ENCODE measurements at regions not wholly inside any gene's neighbourhood (a gene's known extent, or its start where the extent isn't known, plus 50 kb on each side); places are given as distances from the start of the nearest gene placed in this dataset.

GRCh38 chr11:112519751-112520150 lies 259.1 kb upstream of the PLET1 start:
- Mint-ChIP-seq H3K9me3 (no peaks in the 10 kb centered on the region), H3K36me3 (ENCODE audit: low read depth) (no peaks in the 10 kb centered on the region), H3K4me3 (no peak overlapping the region)

GRCh38 chr11:112520354-112520753 lies 259.7 kb upstream of the PLET1 start:
- Mint-ChIP-seq H3K4me1 (no peaks in the 10 kb centered on the region), H3K9me3 (no peaks in the 10 kb centered on the region), H3K27me3 (peaks cover 3% of the 10 kb centered on the region), H3K4me3 (no peak overlapping the region), H3K36me3 (ENCODE audit: low read depth) (no peaks in the 10 kb centered on the region), H3K27ac (no peak overlapping the region)
- DNase-seq (no peak), ATAC-seq (ENCODE audit: low read depth) (no peak)
- ChIA-PET POLR2A (no interaction called here), CTCF (no interaction called here)
- no peak for TF ChIP-seq CTCF (IDR thresholded peaks at IDR 0.05)
- intact Hi-C loops (cut with micrococcal nuclease) = no loop called here

More at GRCh38 chr11:112519751-112520150, 259.1 kb upstream of the PLET1 start:
- no peak overlapping the region for H3K27ac Mint-ChIP-seq
- DNase-seq = no peak
- ChIA-PET POLR2A (no interaction called here), CTCF (no interaction called here)
- TF ChIP-seq CTCF (IDR thresholded peaks at IDR 0.05) = no peak
- no peaks in the 10 kb centered on the region for H3K4me1 Mint-ChIP-seq
- intact Hi-C loops (cut with micrococcal nuclease) = no loop called here
- no peak for ATAC-seq (ENCODE audit: low read depth)
- H3K27me3 Mint-ChIP-seq = peaks cover 3% of the 10 kb centered on the region

- intact Hi-C loops (cut with micrococcal nuclease) = no loop called here
- no peaks in the 10 kb centered on the region for H3K9me3 Mint-ChIP-seq
- ATAC-seq (ENCODE audit: low read depth) (no peak), DNase-seq (no peak)
- ChIA-PET POLR2A (no interaction called here), CTCF (no interaction called here)
- no peaks in the 10 kb centered on the region for H3K36me3 Mint-ChIP-seq (ENCODE audit: low read depth)
- no peak for TF ChIP-seq CTCF (IDR thresholded peaks at IDR 0.05)
- H3K27me3 Mint-ChIP-seq = peaks cover 6% of the 10 kb centered on the region
- no peak overlapping the region for H3K27ac Mint-ChIP-seq
- no peaks in the 10 kb centered on the region for H3K4me1 Mint-ChIP-seq
- no peak overlapping the region for H3K4me3 Mint-ChIP-seq
These were observed 261.9 kb upstream of the PLET1 start for GRCh38 chr11:112522536-112522935.

- Mint-ChIP-seq H3K27ac (no peak overlapping the region), H3K4me1 (no peaks in the 10 kb centered on the region), H3K4me3 (no peak overlapping the region), H3K9me3 (no peaks in the 10 kb centered on the region), H3K27me3 (peaks cover 6% of the 10 kb centered on the region), H3K36me3 (ENCODE audit: low read depth) (no peaks in the 10 kb centered on the region)
- POLR2A ChIA-PET = no interaction called here
- no peak for ATAC-seq (ENCODE audit: low read depth)
- CTCF ChIA-PET = no interaction called here
- DNase-seq = no peak
- intact Hi-C loops (cut with micrococcal nuclease) = no loop called here
- TF ChIP-seq CTCF (IDR thresholded peaks at IDR 0.05) = no peak
These were observed 262.4 kb upstream of the PLET1 start for GRCh38 chr11:112523031-112523430.

GRCh38 chr11:112523477-112523876 lies 262.8 kb upstream of the PLET1 start:
- Mint-ChIP-seq H3K9me3 (no peaks in the 10 kb centered on the region), H3K36me3 (ENCODE audit: low read depth) (no peaks in the 10 kb centered on the region), H3K27ac (no peak overlapping the region), H3K27me3 (peaks cover 6% of the 10 kb centered on the region), H3K4me1 (no peaks in the 10 kb centered on the region), H3K4me3 (no peak overlapping the region)
- no peak for ATAC-seq (ENCODE audit: low read depth)
- TF ChIP-seq CTCF (IDR thresholded peaks at IDR 0.05) = no peak
- intact Hi-C loops (cut with micrococcal nuclease) = no loop called here
- DNase-seq = no peak
- CTCF ChIA-PET = no interaction called here
- POLR2A ChIA-PET = no interaction called here

Data from activated B cell treated with CpG ODN at 0.5 μM for 24 hours (primary cell).